HCT116 (cell line): ENCODE measurements at regions not wholly inside any gene's neighbourhood (a gene's known extent, or its start where the extent isn't known, plus 50 kb on each side); places are given as distances from the start of the nearest gene placed in this dataset.

ENCODE experiments used
- ATAC-seq: fragments of 200-7000 bp; cut with Tn5 transposase; 2 replicates; pipeline ENCODE4 v1.9.1; 2020; ENCODE audit warnings: mild to moderate bottlenecking, moderate library complexity
- BruUV-seq: library from RNA; stranded (reverse); fragments of 400-500 nt; replicated peaks from 2 replicates; lab custom pipeline; 2021; lab: Mats Ljungman, UMichigan
- CTCF ChIA-PET: fragments of 300-600 bp; sonication (Branson Sonifier 250); formaldehyde crosslinking; loops from one replicate; lab custom pipeline; 2021; ENCODE audit warnings: antibody characterized with exemption; lab: Charles Lee
- POLR2A ChIA-PET: fragments of 300-600, 350-600 bp; sonication (Branson Sonifier 250); formaldehyde crosslinking; loops from one replicate; lab custom pipeline; 2021; ENCODE audit warnings: antibody characterized with exemption; lab: Charles Lee
- RAD21 ChIA-PET, 2 experiments: fragments of 300-600 bp; sonication (Branson Sonifier 250); formaldehyde crosslinking; loops; one replicate each; lab custom pipeline; 2023; ENCODE audit warnings: low total read pairs in 2 of 2; ENCODE audit not compliant: uncharacterized antibody in 2 of 2, unreplicated experiment in 2 of 2, low non-redundant PET in 1 of 2; lab: Charles Lee
- DNase-seq: peaks from one replicate; pipeline ENCODE4 v3.0.0-alpha.2; 2010; ENCODE audit warnings: low read depth, low spot score
- H2AFZ ChIP-seq: fragments of 200-600 bp; shearing (Covaris generic), sonication (generic); 2 replicates; pipeline ENCODE4 v1.6.1; 2017; ENCODE audit warnings: low read depth, mixed run types, mixed read lengths, antibody characterized with exemption, low read length; ENCODE audit not compliant: poor library complexity, severe bottlenecking
- H3K27ac ChIP-seq: 2 replicates; pipeline ENCODE4 v1.5.1; 2012; ENCODE audit warnings: low read depth, low read length
- H3K27me3 ChIP-seq: fragments of 200-600 bp; sonication (generic); 2 replicates; pipeline ENCODE4 v1.6.1; 2016; ENCODE audit warnings: mixed run types, low read length, mixed read lengths; ENCODE audit not compliant: insufficient read depth
- H3K36me3 ChIP-seq, 2 experiments: fragments of 200-500 bp in 1 of 2; fragments of 200-600 bp in 1 of 2; sonication (Bioruptor generic) in 1 of 2; sonication (generic) in 1 of 2; 2 replicates each; pipeline versions ENCODE4 v1.5.1 to v1.6.1; 2014 to 2016; ENCODE audit warnings: low read length in 2 of 2, inconsistent platforms in 1 of 2, mixed read lengths in 1 of 2, mixed run types in 1 of 2; ENCODE audit not compliant: insufficient read depth in 2 of 2, control insufficient read depth in 1 of 2
- H3K4me1 ChIP-seq, 2 experiments: fragments of 200-600 bp in 1 of 2; sonication (generic) in 1 of 2; 2 replicates each; pipeline versions ENCODE4 v1.5.1 to v1.6.1; 2012 to 2017; ENCODE audit warnings: low read length in 2 of 2, inconsistent platforms in 1 of 2, mild to moderate bottlenecking in 1 of 2, mixed read lengths in 1 of 2, mixed run types in 1 of 2, moderate library complexity in 1 of 2; ENCODE audit not compliant: insufficient read depth in 2 of 2, control insufficient read depth in 1 of 2
- H3K4me2 ChIP-seq: fragments of 200-600 bp; sonication (generic); 2 replicates; pipeline ENCODE4 v1.6.1; 2017; ENCODE audit warnings: mixed run types, low read length, mixed read lengths
- H3K4me3 ChIP-seq, 2 experiments: fragments of 200-600 bp in 1 of 2; sonication (generic) in 1 of 2; replicated peaks in 1 of 2; 2 replicates each; pipeline ENCODE4 v1.5.1; 2011 to 2016; ENCODE audit warnings: low read length in 2 of 2, control low read depth in 1 of 2, low read depth in 1 of 2, mild to moderate bottlenecking in 1 of 2, mixed read lengths in 1 of 2, mixed run types in 1 of 2
- H3K79me2 ChIP-seq: fragments of 200-600 bp; sonication (generic); 2 replicates; pipeline ENCODE4 v1.6.1; 2017; ENCODE audit warnings: mild to moderate bottlenecking, mixed run types, low read length, moderate library complexity, mixed read lengths; ENCODE audit not compliant: insufficient read depth
- H3K9ac ChIP-seq: fragments of 200-600 bp; sonication (generic); 2 replicates; pipeline ENCODE4 v1.6.1; 2016; ENCODE audit warnings: low read length, mixed read lengths
- H3K9me2 ChIP-seq: fragments of 200-600 bp; sonication (generic), shearing (Covaris generic); 2 replicates; pipeline ENCODE4 v1.6.1; 2017; ENCODE audit warnings: mixed run types, mild to moderate bottlenecking, moderate library complexity; ENCODE audit not compliant: insufficient read depth
- H3K9me3 ChIP-seq, 2 experiments: fragments of 200-500 bp in 1 of 2; fragments of 200-600 bp in 1 of 2; sonication (Bioruptor generic) in 1 of 2; sonication (generic) in 1 of 2; 2 replicates each; pipeline ENCODE4 v1.6.1; 2014 to 2017; ENCODE audit warnings: low read length in 2 of 2, mixed read lengths in 2 of 2, inconsistent platforms in 1 of 2, low read depth in 1 of 2, mild to moderate bottlenecking in 1 of 2, mixed run types in 1 of 2, moderate library complexity in 1 of 2; ENCODE audit not compliant: control insufficient read depth in 1 of 2, insufficient read depth in 1 of 2
- H4K20me1 ChIP-seq: fragments of 200-600 bp; sonication (generic), shearing (Covaris generic); 2 replicates; pipeline ENCODE4 v1.6.1; 2017; ENCODE audit warnings: mixed run types, mild to moderate bottlenecking, moderate library complexity; ENCODE audit not compliant: insufficient read depth
- ATF3 ChIP-seq: IDR thresholded peaks from 2 replicates; pipeline ENCODE4 v1.6.1; 2012
- EGR1 ChIP-seq: IDR thresholded peaks from 2 replicates; pipeline ENCODE4 v1.6.1; 2012; ENCODE audit warnings: low read depth
- EZH2phosphoT487 ChIP-seq: fragments of 200-600 bp; IDR thresholded peaks from 2 replicates; pipeline ENCODE4 v1.6.1; 2018; ENCODE audit warnings: antibody characterized with exemption, borderline replicate concordance
- POLR2AphosphoS5 ChIP-seq: IDR thresholded peaks from 2 replicates; pipeline ENCODE4 v1.6.1; 2011; ENCODE audit warnings: mild to moderate bottlenecking, low read depth, low read length, moderate library complexity
- RAD21 ChIP-seq: IDR thresholded peaks from 2 replicates; pipeline ENCODE4 v1.6.1; 2012; ENCODE audit warnings: low read depth, mild to moderate bottlenecking
- REST ChIP-seq: IDR thresholded peaks from 2 replicates; pipeline ENCODE4 v1.6.1; 2012; ENCODE audit warnings: low read depth
- SRF ChIP-seq: IDR thresholded peaks from 2 replicates; pipeline ENCODE4 v1.6.1; 2012; ENCODE audit warnings: low read depth
- TCF7L2 ChIP-seq: IDR thresholded peaks from 2 replicates; pipeline ENCODE4 v1.7.0; 2011; ENCODE audit warnings: borderline replicate concordance, inconsistent platforms; ENCODE audit not compliant: insufficient read depth, insufficient read length; ENCODE audit errors: extremely low read depth
- intact Hi-C: fragments of 100-400 bp; cut with micrococcal nuclease; formaldehyde crosslinking; loops from 2 replicates; pipeline ENCODE4 v1.10.0; 2022

GRCh38 chr6:40282986-40283385, 304.2 kb downstream of the LRFN2 start:
- Histone ChIP-seq H3K79me2 (no peaks in the 10 kb centered on the region), H3K27me3 (peaks cover 51% of the 10 kb centered on the region), H3K9me2 (no peaks in the 10 kb centered on the region), H3K9me3 (no peaks in the 10 kb centered on the region), H3K4me1 (no peaks in the 10 kb centered on the region), H3K36me3 (no peaks in the 10 kb centered on the region), H4K20me1 (no peaks in the 10 kb centered on the region), H3K4me2 (no peak overlapping the region), H3K9ac (no peak overlapping the region), H3K27ac (no peak overlapping the region), H2AFZ (no peak overlapping the region), H3K4me3 (no peak overlapping the region)
- POLR2A ChIA-PET = no interaction called here
- DNase-seq (no peak), ATAC-seq (no peak)
- BruUV-seq = no TSS peak
- TF ChIP-seq RAD21 = no peak
- no peak for TF ChIP-seq TCF7L2
- TF ChIP-seq EZH2phosphoT487 = no peak
- no peak for TF ChIP-seq EGR1
- TF ChIP-seq SRF = no peak
- TF ChIP-seq POLR2AphosphoS5 = no peak
- TF ChIP-seq REST = no peak
- no peak for TF ChIP-seq ATF3
- CTCF ChIA-PET = no interaction called here
- RAD21 ChIA-PET = no interaction called here
- intact Hi-C loops = no loop called here
